ENCODE measurements at regions not wholly inside any gene's neighbourhood (a gene's known extent, or its start where the extent isn't known, plus 50 kb on each side); places are given as distances from the start of the nearest gene placed in this dataset.

DNA sequence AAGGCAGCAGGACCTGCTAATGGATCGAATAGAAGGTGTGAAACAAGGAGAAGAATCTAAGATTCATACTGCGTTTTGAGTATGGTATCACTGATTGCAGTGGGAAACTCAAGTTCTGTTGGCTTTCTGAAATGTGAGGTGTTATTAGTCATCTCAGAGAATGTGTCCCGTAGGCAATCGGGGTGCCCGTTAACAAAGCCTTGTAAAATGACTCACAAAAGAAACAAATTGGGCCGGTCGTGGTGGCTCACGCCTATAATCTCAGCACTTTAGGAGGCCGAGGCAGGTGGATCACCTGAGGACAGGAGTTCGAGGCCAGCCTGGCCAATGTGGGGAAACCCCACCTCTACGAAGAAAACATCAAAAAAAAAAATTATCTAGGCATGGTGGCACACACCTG lies 118.2 kb upstream of the C7orf33 start:
- Histone ChIP-seq H3K4me3 (ENCODE audit: low read depth, low read length) (no peak overlapping the region), H3K27ac (ENCODE audit: low read depth, low read length) (no peak overlapping the region), H3K27me3 (ENCODE audit: control insufficient read depth, insufficient read depth, low read length) (no peaks in the 10 kb centered on the region), H3K9me3 (ENCODE audit: control insufficient read depth, insufficient read depth, low read length) (no peaks in the 10 kb centered on the region), H3K4me1 (ENCODE audit: control insufficient read depth, insufficient read depth, low read length) (no peaks in the 10 kb centered on the region), H3K9ac (ENCODE audit: low read depth, low read length) (no peak overlapping the region), H3K36me3 (ENCODE audit: control insufficient read depth, insufficient read depth, low read length) (no peaks in the 10 kb centered on the region)

GRCh38 chr7:148473703-148474480 lies 116.7 kb upstream of the C7orf33 start:
- no peak overlapping the region for H3K4me3 ChIP-seq (ENCODE audit: low read depth, low read length)
- H3K4me1 ChIP-seq (ENCODE audit: control insufficient read depth, insufficient read depth, low read length) = peaks cover 5% of the 10 kb centered on the region
- H3K36me3 ChIP-seq (ENCODE audit: control insufficient read depth, insufficient read depth, low read length) = no peaks in the 10 kb centered on the region
- no peaks in the 10 kb centered on the region for H3K9me3 ChIP-seq (ENCODE audit: control insufficient read depth, insufficient read depth, low read length)
- no peak overlapping the region for H3K9ac ChIP-seq (ENCODE audit: low read depth, low read length)
- no peak overlapping the region for H3K27ac ChIP-seq (ENCODE audit: low read depth, low read length)
- H3K27me3 ChIP-seq (ENCODE audit: control insufficient read depth, insufficient read depth, low read length) = no peaks in the 10 kb centered on the region

DNA sequence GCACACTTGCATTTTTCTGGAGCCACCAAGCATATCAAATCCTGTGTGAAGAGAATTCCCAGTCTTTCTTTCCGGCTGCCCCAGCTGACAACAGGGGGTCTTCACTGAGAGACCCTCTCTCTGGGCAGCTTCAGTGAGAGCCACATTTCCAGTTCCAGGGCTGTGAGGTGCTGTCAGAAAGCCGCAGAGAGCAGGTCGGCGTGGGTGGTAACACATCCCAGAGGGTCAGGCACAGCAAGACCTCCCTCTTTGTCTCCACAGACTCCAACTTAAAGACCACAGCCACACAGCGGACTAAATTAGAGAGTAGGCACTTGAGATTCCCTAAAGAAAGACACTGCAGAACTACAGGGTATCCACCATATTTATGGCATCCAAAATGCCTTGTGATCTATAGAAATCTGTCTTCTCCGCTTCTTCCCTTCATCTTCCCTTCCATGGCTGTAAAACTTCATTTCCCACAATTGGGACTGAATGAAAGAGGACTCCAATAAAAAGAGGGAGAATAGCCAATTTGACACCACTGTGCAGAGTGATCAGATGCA lies 116.0 kb upstream of the C7orf33 start:
- Histone ChIP-seq H3K36me3 (ENCODE audit: control insufficient read depth, insufficient read depth, low read length) (no peaks in the 10 kb centered on the region), H3K4me3 (ENCODE audit: low read depth, low read length) (no peak overlapping the region), H3K27ac (ENCODE audit: low read depth, low read length) (no peak overlapping the region), H3K4me1 (ENCODE audit: control insufficient read depth, insufficient read depth, low read length) (peaks cover 12% of the 10 kb centered on the region), H3K9me3 (ENCODE audit: control insufficient read depth, insufficient read depth, low read length) (no peaks in the 10 kb centered on the region), H3K27me3 (ENCODE audit: control insufficient read depth, insufficient read depth, low read length) (no peaks in the 10 kb centered on the region), H3K9ac (ENCODE audit: low read depth, low read length) (no peak overlapping the region)

GRCh38 chr7:148478551-148478950 lies 112.0 kb upstream of the C7orf33 start:
- Histone ChIP-seq H3K27ac (ENCODE audit: low read depth, low read length) (no peak overlapping the region), H3K4me3 (ENCODE audit: low read depth, low read length) (no peak overlapping the region), H3K4me1 (ENCODE audit: control insufficient read depth, insufficient read depth, low read length) (peaks cover 12% of the 10 kb centered on the region), H3K36me3 (ENCODE audit: control insufficient read depth, insufficient read depth, low read length) (no peaks in the 10 kb centered on the region), H3K27me3 (ENCODE audit: control insufficient read depth, insufficient read depth, low read length) (no peaks in the 10 kb centered on the region), H3K9me3 (ENCODE audit: control insufficient read depth, insufficient read depth, low read length) (no peaks in the 10 kb centered on the region), H3K9ac (ENCODE audit: low read depth, low read length) (no peak overlapping the region)

- Histone ChIP-seq H3K4me3 (ENCODE audit: low read depth, low read length) (no peak overlapping the region), H3K9me3 (ENCODE audit: control insufficient read depth, insufficient read depth, low read length) (no peaks in the 10 kb centered on the region), H3K9ac (ENCODE audit: low read depth, low read length) (no peak overlapping the region), H3K4me1 (ENCODE audit: control insufficient read depth, insufficient read depth, low read length) (peaks cover 12% of the 10 kb centered on the region), H3K27ac (ENCODE audit: low read depth, low read length) (no peak overlapping the region), H3K27me3 (ENCODE audit: control insufficient read depth, insufficient read depth, low read length) (no peaks in the 10 kb centered on the region), H3K36me3 (ENCODE audit: control insufficient read depth, insufficient read depth, low read length) (no peaks in the 10 kb centered on the region)
These were observed 110.0 kb upstream of the C7orf33 start for GRCh38 chr7:148480479-148481146.

GRCh38 chr7:148481147-148481526 lies 109.4 kb upstream of the C7orf33 start:
- Histone ChIP-seq H3K9me3 (ENCODE audit: control insufficient read depth, insufficient read depth, low read length) (no peaks in the 10 kb centered on the region), H3K27ac (ENCODE audit: low read depth, low read length) (no peak overlapping the region), H3K4me3 (ENCODE audit: low read depth, low read length) (no peak overlapping the region), H3K36me3 (ENCODE audit: control insufficient read depth, insufficient read depth, low read length) (no peaks in the 10 kb centered on the region), H3K27me3 (ENCODE audit: control insufficient read depth, insufficient read depth, low read length) (no peaks in the 10 kb centered on the region), H3K9ac (ENCODE audit: low read depth, low read length) (no peak overlapping the region), H3K4me1 (ENCODE audit: control insufficient read depth, insufficient read depth, low read length) (peaks cover 12% of the 10 kb centered on the region)

DNA sequence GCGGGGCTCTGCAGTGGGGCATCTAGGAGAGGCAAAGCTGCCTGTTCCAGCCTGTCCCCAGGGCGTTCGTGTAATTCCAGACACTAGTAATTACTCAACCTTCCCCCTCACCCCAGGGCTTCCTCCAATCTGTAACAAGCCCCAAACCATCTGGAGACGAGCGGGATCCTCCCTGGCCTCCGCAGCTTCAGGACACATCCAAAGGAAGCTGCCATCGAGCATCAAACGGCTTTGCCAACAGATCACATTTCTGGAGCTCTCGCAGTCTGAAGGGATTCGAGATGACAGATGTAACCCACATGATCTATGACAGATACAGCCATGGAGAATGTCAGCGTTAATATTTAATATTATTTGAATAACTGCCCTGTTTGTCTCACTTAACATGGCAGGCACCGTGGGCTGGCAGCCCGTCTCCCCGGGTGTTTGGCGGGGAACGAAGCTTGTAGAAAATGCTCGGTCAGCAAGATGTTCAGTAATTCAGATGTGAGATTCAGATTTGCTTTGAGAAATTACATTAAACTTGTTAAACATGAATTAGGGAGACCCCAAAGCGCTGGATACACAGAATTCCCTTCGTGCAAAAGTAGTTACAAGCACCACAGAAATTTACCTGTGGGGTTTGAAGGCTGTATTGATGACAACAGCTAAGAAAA lies 108.5 kb upstream of the C7orf33 start:
- peaks cover 12% of the 10 kb centered on the region for H3K4me1 ChIP-seq (ENCODE audit: control insufficient read depth, insufficient read depth, low read length)
- H3K4me3 ChIP-seq (ENCODE audit: low read depth, low read length) = no peak overlapping the region
- no peaks in the 10 kb centered on the region for H3K9me3 ChIP-seq (ENCODE audit: control insufficient read depth, insufficient read depth, low read length)
- H3K27ac ChIP-seq (ENCODE audit: low read depth, low read length) = no peak overlapping the region
- no peaks in the 10 kb centered on the region for H3K27me3 ChIP-seq (ENCODE audit: control insufficient read depth, insufficient read depth, low read length)
- H3K9ac ChIP-seq (ENCODE audit: low read depth, low read length) = no peak overlapping the region
- H3K36me3 ChIP-seq (ENCODE audit: control insufficient read depth, insufficient read depth, low read length) = no peaks in the 10 kb centered on the region

- Histone ChIP-seq H3K9me3 (ENCODE audit: control insufficient read depth, insufficient read depth, low read length) (no peaks in the 10 kb centered on the region), H3K9ac (ENCODE audit: low read depth, low read length) (no peak overlapping the region), H3K4me1 (ENCODE audit: control insufficient read depth, insufficient read depth, low read length) (peaks cover 9% of the 10 kb centered on the region), H3K4me3 (ENCODE audit: low read depth, low read length) (no peak overlapping the region), H3K36me3 (ENCODE audit: control insufficient read depth, insufficient read depth, low read length) (no peaks in the 10 kb centered on the region), H3K27me3 (ENCODE audit: control insufficient read depth, insufficient read depth, low read length) (no peaks in the 10 kb centered on the region), H3K27ac (ENCODE audit: low read depth, low read length) (no peak overlapping the region)
These were observed 106.9 kb upstream of the C7orf33 start for GRCh38 chr7:148483515-148484308.

GRCh38 chr7:148484486-148484885 lies 106.1 kb upstream of the C7orf33 start:
- no peak overlapping the region for H3K27ac ChIP-seq (ENCODE audit: low read depth, low read length)
- no peak overlapping the region for H3K4me3 ChIP-seq (ENCODE audit: low read depth, low read length)
- H3K9me3 ChIP-seq (ENCODE audit: control insufficient read depth, insufficient read depth, low read length) = no peaks in the 10 kb centered on the region
- H3K27me3 ChIP-seq (ENCODE audit: control insufficient read depth, insufficient read depth, low read length) = no peaks in the 10 kb centered on the region
- H3K36me3 ChIP-seq (ENCODE audit: control insufficient read depth, insufficient read depth, low read length) = no peaks in the 10 kb centered on the region
- no peak overlapping the region for H3K9ac ChIP-seq (ENCODE audit: low read depth, low read length)
- H3K4me1 ChIP-seq (ENCODE audit: control insufficient read depth, insufficient read depth, low read length) = peaks cover under 1% of the 10 kb centered on the region; the same call in 1 of the 2 replicates

GRCh38 chr7:148485618-148486017 lies 104.9 kb upstream of the C7orf33 start:
- Histone ChIP-seq H3K27me3 (ENCODE audit: control insufficient read depth, insufficient read depth, low read length) (no peaks in the 10 kb centered on the region), H3K9me3 (ENCODE audit: control insufficient read depth, insufficient read depth, low read length) (no peaks in the 10 kb centered on the region), H3K4me3 (ENCODE audit: low read depth, low read length) (no peak overlapping the region), H3K36me3 (ENCODE audit: control insufficient read depth, insufficient read depth, low read length) (no peaks in the 10 kb centered on the region), H3K27ac (ENCODE audit: low read depth, low read length) (no peak overlapping the region), H3K9ac (ENCODE audit: low read depth, low read length) (no peak overlapping the region), H3K4me1 (ENCODE audit: control insufficient read depth, insufficient read depth, low read length) (no peaks in the 10 kb centered on the region)

All from HUES48 (cell line).